ENCODE measurements at regions not wholly inside any gene's neighbourhood (a gene's known extent, or its start where the extent isn't known, plus 50 kb on each side); places are given as distances from the start of the nearest gene placed in this dataset.

GRCh38 chr7:101764221-101764620 is 53.2 kb upstream of the CUX1 start:
- ChIA-PET CTCF (no interaction called here), POLR2A (no interaction called here)
- no peak for TF ChIP-seq CTCF (IDR thresholded peaks at IDR 0.05; ENCODE audit: insufficient read depth, low read length, missing control alignments)
- H3K4me3 ChIP-seq (ENCODE audit: low read depth, low read length) = no peak overlapping the region
- no peak for DNase-seq (ENCODE audit: low read depth, low spot score)

- H3K4me3 ChIP-seq (ENCODE audit: low read depth, low read length) = no peak overlapping the region
- POLR2A ChIA-PET = no interaction called here
- TF ChIP-seq CTCF (IDR thresholded peaks at IDR 0.05; ENCODE audit: insufficient read depth, low read length, missing control alignments) = no peak
- no peak for DNase-seq (ENCODE audit: low read depth, low spot score)
- CTCF ChIA-PET = no interaction called here
Measured at GRCh38 chr7:101767544-101767943, 49.9 kb upstream of the CUX1 start.
